ENCODE measurements at regions not wholly inside any gene's neighbourhood (a gene's known extent, or its start where the extent isn't known, plus 50 kb on each side); places are given as distances from the start of the nearest gene placed in this dataset.

DNA sequence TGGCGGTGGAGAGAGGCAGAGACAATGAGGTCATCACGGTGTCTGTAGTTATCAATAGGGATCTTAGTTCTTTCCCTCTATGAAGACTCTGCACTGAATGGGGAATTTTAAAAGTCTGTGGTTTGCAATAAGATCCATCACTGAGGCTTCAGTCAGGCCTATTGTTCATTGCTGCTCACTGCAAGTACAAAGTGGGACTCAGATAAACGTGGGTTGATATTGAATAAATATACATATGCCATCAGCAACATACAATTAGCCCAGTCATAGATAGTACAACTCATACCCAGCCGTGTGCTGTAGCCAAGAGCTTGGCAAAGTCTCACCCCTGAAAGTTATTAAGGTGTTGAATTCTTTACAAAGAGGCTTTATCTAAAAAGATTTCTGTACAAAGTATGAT is 88.4 kb downstream of the ENC1 start:
- TF ChIP-seq CTCF (conservative IDR thresholded peaks at IDR 0.05; ENCODE audit: low read depth in 2 of 2) (no peak), POLR2AphosphoS5 (IDR thresholded peaks at IDR 0.05; ENCODE audit: low read depth) (no peak), REST (IDR thresholded peaks at IDR 0.05; ENCODE audit: unreplicated experiment) (no peak), CREB1 (CRISPR knock-in tag; IDR thresholded peaks at IDR 0.05; ENCODE audit: low read depth) (no peak), EZH2 (IDR thresholded peaks at IDR 0.05; ENCODE audit: low read depth, unreplicated experiment) (no peak)

Measured in GM23338 (cell line).